Globus pallidus (tissue), 1 donor: ENCODE measurements at regions not wholly inside any gene's neighbourhood (a gene's known extent, or its start where the extent isn't known, plus 50 kb on each side); places are given as distances from the start of the nearest gene placed in this dataset.
"Not testable (repeated sequence)": the region's sequence is repeated elsewhere in the genome, so short reads cannot be mapped to it uniquely, and the experiment has no call there.

Experiments used
- DNase-seq: peaks from one replicate; pipeline ENCODE4 v3.0.0-alpha.2; 2015; ENCODE audit warnings: low spot score

GRCh38 chr16:8452941-8453340 lies 137.4 kb downstream of the TMEM114 start:
- no peak for DNase-seq

- DNase-seq = peak; percentile 15
Observed at GRCh38 chr16:8436931-8437330, 153.4 kb downstream of the TMEM114 start.

GRCh38 chr16:8431783-8432182 lies 158.5 kb downstream of the TMEM114 start:
- DNase-seq = no peak

- no peak for DNase-seq
Observed at GRCh38 chr16:8430401-8430800, 159.9 kb downstream of the TMEM114 start.

GRCh38 chr16:8426569-8426968 lies 163.7 kb downstream of the TMEM114 start:
- DNase-seq = no peak

GRCh38 chr16:8417145-8417544 lies 173.2 kb downstream of the TMEM114 start:
- DNase-seq = no peak

- DNase-seq = no peak
Observed at GRCh38 chr16:8408855-8409567, 181.3 kb downstream of the TMEM114 start.

GRCh38 chr16:8407351-8407750 lies 183.0 kb downstream of the TMEM114 start:
- DNase-seq = no peak

GRCh38 chr16:8403978-8404749 lies 186.1 kb downstream of the TMEM114 start:
- no peak for DNase-seq

GRCh38 chr16:8402981-8403843 lies 187.1 kb downstream of the TMEM114 start:
- DNase-seq = no peak

GRCh38 chr16:8400683-8401082 lies 189.6 kb downstream of the TMEM114 start:
- DNase-seq = not testable (repeated sequence)

- DNase-seq = no peak
Observed at GRCh38 chr16:8398548-8398947, 191.8 kb downstream of the TMEM114 start.

GRCh38 chr16:8397223-8397622 lies 193.1 kb downstream of the TMEM114 start:
- DNase-seq = no peak

GRCh38 chr16:8396463-8396862 lies 193.8 kb downstream of the TMEM114 start:
- no peak for DNase-seq

- DNase-seq = no peak
Observed at GRCh38 chr16:8391257-8391656, 199.1 kb downstream of the TMEM114 start.

GRCh38 chr16:8388684-8389083 lies 201.6 kb downstream of the TMEM114 start:
- no peak for DNase-seq

- DNase-seq = no peak
Observed at GRCh38 chr16:8381814-8382213, 208.5 kb downstream of the TMEM114 start.

GRCh38 chr16:8380311-8380710 lies 210.0 kb downstream of the TMEM114 start:
- no peak for DNase-seq

GRCh38 chr16:8377864-8378263 lies 212.4 kb downstream of the TMEM114 start:
- no peak for DNase-seq

- no peak for DNase-seq
Observed at GRCh38 chr16:8376858-8377257, 213.5 kb downstream of the TMEM114 start.

GRCh38 chr16:8376430-8376829 lies 213.9 kb downstream of the TMEM114 start:
- DNase-seq = no peak

GRCh38 chr16:8375232-8375587 lies 215.1 kb downstream of the TMEM114 start:
- DNase-seq = no peak
